ENCODE measurements at regions not wholly inside any gene's neighbourhood (a gene's known extent, or its start where the extent isn't known, plus 50 kb on each side); places are given as distances from the start of the nearest gene placed in this dataset.
"Not testable (repeated sequence)": the region's sequence is repeated elsewhere in the genome, so short reads cannot be mapped to it uniquely, and the experiment has no call there.

DNA sequence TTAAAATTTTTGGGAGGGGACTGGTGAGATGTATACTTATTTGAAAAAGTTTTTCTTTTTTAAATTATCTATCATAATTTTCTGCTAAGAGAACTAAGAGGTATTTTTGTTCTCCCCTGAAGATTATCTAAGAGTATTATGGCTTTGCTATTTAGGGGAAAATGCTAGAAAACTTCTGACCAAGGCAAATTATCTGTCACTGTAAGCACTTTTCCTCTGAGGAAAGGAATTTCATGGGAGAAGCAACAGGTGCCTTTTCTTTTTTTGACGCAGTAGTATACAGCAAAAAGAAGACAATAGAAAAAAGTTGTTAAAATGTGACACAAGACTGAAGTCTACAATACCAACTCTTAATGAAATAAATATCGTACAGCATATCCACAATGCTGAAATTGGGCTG, 201.6 kb upstream of the NANOGP8 start:
- no peak overlapping the region for H3K27ac ChIP-seq
- TF ChIP-seq ZFX (IDR thresholded peaks at IDR 0.05): no peak
- TF ChIP-seq, protein P1, sequence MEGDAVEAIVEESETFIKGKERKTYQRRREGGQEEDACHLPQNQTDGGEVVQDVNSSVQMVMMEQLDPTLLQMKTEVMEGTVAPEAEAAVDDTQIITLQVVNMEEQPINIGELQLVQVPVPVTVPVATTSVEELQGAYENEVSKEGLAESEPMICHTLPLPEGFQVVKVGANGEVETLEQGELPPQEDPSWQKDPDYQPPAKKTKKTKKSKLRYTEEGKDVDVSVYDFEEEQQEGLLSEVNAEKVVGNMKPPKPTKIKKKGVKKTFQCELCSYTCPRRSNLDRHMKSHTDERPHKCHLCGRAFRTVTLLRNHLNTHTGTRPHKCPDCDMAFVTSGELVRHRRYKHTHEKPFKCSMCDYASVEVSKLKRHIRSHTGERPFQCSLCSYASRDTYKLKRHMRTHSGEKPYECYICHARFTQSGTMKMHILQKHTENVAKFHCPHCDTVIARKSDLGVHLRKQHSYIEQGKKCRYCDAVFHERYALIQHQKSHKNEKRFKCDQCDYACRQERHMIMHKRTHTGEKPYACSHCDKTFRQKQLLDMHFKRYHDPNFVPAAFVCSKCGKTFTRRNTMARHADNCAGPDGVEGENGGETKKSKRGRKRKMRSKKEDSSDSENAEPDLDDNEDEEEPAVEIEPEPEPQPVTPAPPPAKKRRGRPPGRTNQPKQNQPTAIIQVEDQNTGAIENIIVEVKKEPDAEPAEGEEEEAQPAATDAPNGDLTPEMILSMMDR (conservative IDR thresholded peaks at IDR 0.05): no peak

DNA sequence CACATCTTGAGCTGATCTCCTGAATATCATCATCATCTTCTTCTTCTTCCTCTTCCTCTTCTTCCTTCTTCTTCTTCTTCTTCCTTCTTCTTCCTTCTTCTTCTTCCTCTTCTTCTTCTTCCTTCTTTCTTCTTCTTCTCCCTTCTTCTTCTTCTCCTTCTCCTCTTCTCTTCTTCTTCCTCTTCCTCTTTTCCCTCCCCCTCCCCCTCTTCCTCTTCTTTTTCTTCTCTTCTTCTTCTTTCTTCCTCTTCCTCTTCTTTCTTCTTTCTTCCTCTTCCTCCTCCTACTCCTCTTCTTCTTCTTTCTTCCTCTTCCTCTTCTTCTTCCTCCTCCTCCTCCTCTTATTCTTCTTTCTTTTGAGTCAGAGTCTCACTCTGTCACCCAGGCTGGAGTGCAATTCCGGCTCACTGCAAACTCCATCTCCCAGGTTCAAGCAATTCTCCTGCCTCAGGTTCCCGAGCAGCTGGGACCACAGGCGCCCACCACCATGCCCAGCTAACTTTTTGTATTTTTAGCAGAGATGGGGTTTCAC, 197.9 kb upstream of the NANOGP8 start:
- TF ChIP-seq ZFX (IDR thresholded peaks at IDR 0.05): no peak

DNA sequence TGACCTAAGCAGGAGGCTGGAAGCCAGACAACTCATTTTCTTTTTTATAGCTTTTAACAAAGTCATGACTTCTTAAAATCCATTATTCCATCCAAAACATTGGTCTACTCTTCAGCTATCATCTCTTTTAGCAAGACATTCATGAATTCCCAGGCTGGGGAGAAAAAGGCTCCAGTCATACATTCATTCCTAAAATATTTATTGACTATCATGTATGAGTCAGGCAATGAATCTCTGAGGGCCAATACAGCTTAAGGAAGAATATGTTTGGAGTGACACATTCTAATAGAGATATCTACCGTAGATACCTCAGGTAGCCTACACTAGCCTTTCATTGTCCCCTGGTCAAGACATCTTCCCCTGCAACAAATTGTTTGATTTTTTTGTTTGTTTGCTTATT, 196.4 kb upstream of the NANOGP8 start:
- H3K27ac ChIP-seq: no peak overlapping the region
- TF ChIP-seq, protein P1 (conservative IDR thresholded peaks at IDR 0.05): no peak
- TF ChIP-seq ZFX (IDR thresholded peaks at IDR 0.05): no peak

More for the DNA sequence above, 197.9 kb upstream of the NANOGP8 start:
- no peak overlapping the region for H3K27ac ChIP-seq

DNA sequence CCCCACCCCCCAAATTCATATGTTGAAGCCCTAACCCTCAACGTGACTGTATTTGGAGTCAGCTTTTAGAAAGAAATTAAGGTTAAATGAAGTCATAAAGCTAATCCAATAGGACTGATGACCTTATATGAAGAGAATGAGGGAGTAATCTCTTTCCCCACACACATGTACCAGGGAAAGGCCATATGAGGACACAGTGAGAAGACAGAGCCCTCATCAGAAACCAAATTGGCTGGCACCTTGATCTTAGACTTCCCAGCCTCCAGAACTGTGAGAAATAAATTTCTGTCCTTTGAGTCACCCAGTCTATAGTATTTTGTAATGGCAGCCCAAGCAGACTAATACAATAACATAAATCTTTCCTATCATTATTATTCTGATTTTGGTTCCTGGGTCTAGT, 194.7 kb upstream of the NANOGP8 start:
- TF ChIP-seq, protein P1 (conservative IDR thresholded peaks at IDR 0.05): no peak
- no peak for TF ChIP-seq ZFX (IDR thresholded peaks at IDR 0.05)
- no peak overlapping the region for H3K27ac ChIP-seq

DNA sequence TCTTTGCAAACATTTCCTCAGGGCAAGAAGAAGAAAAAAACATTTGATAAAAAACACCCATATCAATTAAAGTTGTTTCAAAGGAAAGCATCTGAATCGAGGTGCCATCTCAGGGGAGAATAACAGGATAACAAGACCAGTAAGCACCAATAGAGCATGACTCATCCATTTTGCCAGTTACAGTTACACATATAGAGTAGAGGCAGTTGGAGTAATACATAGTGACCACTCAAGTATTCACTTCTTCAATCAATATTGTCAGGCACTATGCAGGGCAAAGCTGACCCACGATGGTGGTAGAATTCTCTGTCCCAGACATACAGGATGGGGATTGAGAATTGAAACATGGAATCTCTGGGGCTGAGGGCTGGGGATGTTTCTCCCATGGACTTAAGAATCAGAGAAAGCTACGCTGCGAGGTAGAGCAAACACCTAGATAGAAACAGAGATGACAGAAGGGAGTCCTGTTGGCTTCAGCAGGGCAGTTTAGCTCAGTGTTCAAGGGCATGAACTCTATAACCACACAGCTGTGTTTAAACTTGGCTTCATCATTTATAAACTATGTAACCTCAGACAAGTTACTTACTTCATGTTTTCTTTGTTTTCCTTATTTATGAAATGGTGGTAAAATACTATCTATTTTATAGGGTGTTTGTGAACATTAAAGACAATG, 186.4 kb upstream of the NANOGP8 start:
- TF ChIP-seq, protein P1 (conservative IDR thresholded peaks at IDR 0.05): no peak
- TF ChIP-seq ZFX (IDR thresholded peaks at IDR 0.05): no peak
- no peak overlapping the region for H3K27ac ChIP-seq

DNA sequence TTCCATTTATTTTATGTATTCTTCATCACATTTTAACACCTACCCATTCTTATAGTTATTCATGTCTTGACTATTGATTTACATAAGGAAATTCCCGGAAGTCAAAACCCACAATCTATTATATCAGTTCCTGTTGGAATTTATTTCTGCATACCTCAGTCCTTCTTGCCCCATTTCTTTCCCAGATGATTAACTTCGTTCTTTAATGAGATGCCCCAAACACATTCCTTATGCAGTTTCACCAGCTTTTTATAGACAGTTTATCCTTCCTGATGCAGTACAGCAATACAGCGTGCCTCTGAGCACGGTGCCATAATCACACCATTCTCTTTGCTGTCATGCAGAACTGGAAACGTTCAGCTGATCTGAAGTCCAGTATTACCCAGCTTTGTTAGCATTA, 175.8 kb upstream of the NANOGP8 start:
- TF ChIP-seq ZFX (IDR thresholded peaks at IDR 0.05): no peak
- TF ChIP-seq, protein P1 (conservative IDR thresholded peaks at IDR 0.05): no peak
- no peak overlapping the region for H3K27ac ChIP-seq

DNA sequence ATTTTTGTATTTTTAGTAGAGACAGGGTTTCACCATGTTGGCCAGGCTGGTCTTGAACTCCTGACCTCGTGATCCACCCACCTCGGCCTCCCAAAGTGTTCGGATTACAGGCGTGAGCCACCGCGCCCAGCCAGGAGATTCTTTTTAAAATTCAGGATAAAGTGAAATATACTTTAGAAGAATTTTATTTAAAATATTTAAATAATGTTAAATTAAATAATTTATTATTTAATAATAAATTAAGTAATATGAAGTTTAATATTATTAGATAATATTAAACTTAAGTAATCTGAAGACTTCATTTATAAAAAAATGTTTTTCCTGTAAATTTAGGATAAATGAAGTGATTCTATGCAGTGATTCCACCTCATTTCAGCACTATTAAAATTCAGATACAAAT, 175.2 kb upstream of the NANOGP8 start:
- not testable (repeated sequence) for H3K27ac ChIP-seq

DNA sequence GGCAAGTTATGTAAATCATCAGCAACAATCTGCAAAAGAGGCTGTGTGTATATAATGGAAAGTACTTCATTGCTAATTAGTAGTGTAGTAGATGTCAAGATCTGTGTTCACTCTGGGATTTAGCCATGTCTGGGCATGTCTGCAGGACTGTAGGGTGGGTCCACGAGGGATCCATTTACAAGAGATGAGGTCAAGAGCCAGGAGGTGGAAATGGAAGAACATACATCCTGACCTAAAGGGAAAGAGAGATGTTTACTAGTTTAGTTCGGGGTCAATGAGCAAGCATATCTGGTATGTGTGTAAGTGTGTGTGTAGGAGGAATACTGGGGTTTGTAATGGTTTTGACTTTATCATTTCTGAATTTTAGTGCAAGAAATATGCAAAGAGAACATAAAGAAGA, 171.5 kb upstream of the NANOGP8 start:
- TF ChIP-seq, protein P1 (conservative IDR thresholded peaks at IDR 0.05): no peak
- no peak for TF ChIP-seq ZFX (IDR thresholded peaks at IDR 0.05)
- no peak overlapping the region for H3K27ac ChIP-seq
